ENCODE measurements at regions not wholly inside any gene's neighbourhood (a gene's known extent, or its start where the extent isn't known, plus 50 kb on each side); places are given as distances from the start of the nearest gene placed in this dataset.

DNA sequence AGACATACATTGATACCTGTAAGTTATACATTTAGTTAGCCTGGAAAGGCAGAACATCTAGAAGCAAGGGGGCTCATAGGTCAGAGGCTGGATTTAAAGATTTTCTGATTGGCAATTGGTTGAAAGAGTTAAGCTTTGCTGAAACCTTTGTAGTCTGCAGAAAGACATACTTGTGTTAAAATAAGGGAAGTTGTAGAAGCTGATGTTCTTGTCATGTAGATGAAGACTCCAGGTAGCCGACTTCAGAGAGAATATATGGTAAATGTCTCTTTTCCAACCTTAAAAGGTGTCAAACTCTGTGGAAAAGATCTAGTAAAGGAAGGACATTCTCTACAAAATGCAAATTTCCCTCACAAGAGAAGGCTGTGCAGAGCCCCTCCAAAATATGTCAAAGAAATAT lies 62.9 kb upstream of the ADAMTS16 start:
- Histone ChIP-seq H3K27me3 (replicated peaks; ENCODE audit: control insufficient read depth, insufficient read depth, low read length) (no peaks in the 10 kb centered on the region), H3K4me3 (ENCODE audit: low read depth, low read length) (no peak overlapping the region), H3K4me1 (no peaks in the 10 kb centered on the region), H3K36me3 (ENCODE audit: control insufficient read depth, insufficient read depth, low read length) (no peaks in the 10 kb centered on the region), H3K9me3 (no peaks in the 10 kb centered on the region)
- intact Hi-C loops (cut with micrococcal nuclease; ENCODE audit: unreplicated experiment) = no loop called here
- DNase-seq = no peak
- H3K4me1 Mint-ChIP-seq (ENCODE audit: low read depth, unreplicated experiment) = no peaks in the 10 kb centered on the region
- peaks cover 10% of the 10 kb centered on the region for H3K9me3 Mint-ChIP-seq (ENCODE audit: unreplicated experiment)
- H3K27ac Mint-ChIP-seq (ENCODE audit: unreplicated experiment) = no peak overlapping the region
- TF ChIP-seq, protein P1, sequence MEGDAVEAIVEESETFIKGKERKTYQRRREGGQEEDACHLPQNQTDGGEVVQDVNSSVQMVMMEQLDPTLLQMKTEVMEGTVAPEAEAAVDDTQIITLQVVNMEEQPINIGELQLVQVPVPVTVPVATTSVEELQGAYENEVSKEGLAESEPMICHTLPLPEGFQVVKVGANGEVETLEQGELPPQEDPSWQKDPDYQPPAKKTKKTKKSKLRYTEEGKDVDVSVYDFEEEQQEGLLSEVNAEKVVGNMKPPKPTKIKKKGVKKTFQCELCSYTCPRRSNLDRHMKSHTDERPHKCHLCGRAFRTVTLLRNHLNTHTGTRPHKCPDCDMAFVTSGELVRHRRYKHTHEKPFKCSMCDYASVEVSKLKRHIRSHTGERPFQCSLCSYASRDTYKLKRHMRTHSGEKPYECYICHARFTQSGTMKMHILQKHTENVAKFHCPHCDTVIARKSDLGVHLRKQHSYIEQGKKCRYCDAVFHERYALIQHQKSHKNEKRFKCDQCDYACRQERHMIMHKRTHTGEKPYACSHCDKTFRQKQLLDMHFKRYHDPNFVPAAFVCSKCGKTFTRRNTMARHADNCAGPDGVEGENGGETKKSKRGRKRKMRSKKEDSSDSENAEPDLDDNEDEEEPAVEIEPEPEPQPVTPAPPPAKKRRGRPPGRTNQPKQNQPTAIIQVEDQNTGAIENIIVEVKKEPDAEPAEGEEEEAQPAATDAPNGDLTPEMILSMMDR (IDR thresholded peaks at IDR 0.05; ENCODE audit: insufficient read depth in 1 of 2, low read depth in 1 of 2, low read length in 1 of 2, severe bottlenecking in 1 of 2, unreplicated experiment in 1 of 2) = no peak
- H3K4me3 Mint-ChIP-seq (ENCODE audit: unreplicated experiment) = no peak overlapping the region
- no peaks in the 10 kb centered on the region for H3K27me3 Mint-ChIP-seq (ENCODE audit: insufficient read depth, unreplicated experiment)
- H3K36me3 Mint-ChIP-seq (ENCODE audit: insufficient read depth, unreplicated experiment) = peaks cover 5% of the 10 kb centered on the region
- POLR2A ChIA-PET = no interaction called here
- BruUV-seq (replicated peaks) = no TSS peak
- CTCF ChIA-PET = no interaction called here

DNA sequence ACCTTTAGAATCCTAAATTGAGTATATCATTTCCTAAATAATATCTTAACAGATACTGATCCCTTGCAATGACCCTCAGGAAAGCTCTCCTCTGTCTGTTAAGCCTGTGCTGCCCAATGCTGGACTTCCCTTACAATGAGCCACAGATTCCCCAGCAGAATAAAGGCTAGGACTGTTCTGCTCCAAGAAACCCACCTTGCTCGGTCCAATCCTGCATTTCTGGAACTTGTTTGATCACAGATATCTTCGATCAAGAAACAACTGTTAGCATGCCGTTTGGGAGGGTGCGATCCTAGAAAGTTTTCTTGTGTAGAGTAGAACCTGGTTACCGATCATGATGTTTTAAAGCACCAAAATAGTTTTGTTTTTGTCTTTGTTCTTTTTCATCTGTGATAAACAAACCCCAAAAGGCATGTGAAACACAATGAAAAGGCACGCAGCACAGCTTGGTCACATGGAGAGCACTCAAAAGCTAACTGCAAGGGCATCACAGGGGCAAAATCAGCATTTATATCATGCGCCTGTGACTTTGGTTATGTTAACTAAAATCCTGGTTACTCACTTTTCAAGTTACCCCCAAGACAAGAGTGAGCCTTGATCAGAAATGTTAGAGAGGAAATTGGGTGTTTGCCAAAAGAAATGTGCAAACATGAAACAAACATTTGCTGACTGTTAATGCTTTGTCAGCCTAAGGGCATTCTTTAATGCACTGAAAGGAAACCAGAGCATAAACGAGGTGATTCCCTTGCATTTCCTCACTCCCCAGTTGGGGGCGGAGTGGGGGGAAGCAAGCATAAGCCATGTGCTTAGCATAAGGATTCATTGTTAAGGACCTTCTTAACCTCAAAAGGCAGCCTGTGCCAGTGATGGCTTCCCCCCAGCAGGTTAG lies 61.9 kb upstream of the ADAMTS16 start:
- TF ChIP-seq, protein P1 (IDR thresholded peaks at IDR 0.05; ENCODE audit: insufficient read depth in 1 of 2, low read depth in 1 of 2, low read length in 1 of 2, severe bottlenecking in 1 of 2, unreplicated experiment in 1 of 2) = no peak
- no peak overlapping the region for H3K27ac Mint-ChIP-seq (ENCODE audit: unreplicated experiment)
- no peak overlapping the region for H3K4me3 Mint-ChIP-seq (ENCODE audit: unreplicated experiment)
- no peaks in the 10 kb centered on the region for H3K27me3 ChIP-seq (replicated peaks; ENCODE audit: control insufficient read depth, insufficient read depth, low read length)
- POLR2A ChIA-PET = no interaction called here
- peaks cover 1% of the 10 kb centered on the region for H3K9me3 Mint-ChIP-seq (ENCODE audit: unreplicated experiment)
- H3K27me3 Mint-ChIP-seq (ENCODE audit: insufficient read depth, unreplicated experiment) = no peaks in the 10 kb centered on the region
- H3K4me1 Mint-ChIP-seq (ENCODE audit: low read depth, unreplicated experiment) = no peaks in the 10 kb centered on the region
- H3K36me3 ChIP-seq (ENCODE audit: control insufficient read depth, insufficient read depth, low read length) = no peaks in the 10 kb centered on the region
- no peaks in the 10 kb centered on the region for H3K36me3 Mint-ChIP-seq (ENCODE audit: insufficient read depth, unreplicated experiment)
- no peak for DNase-seq
- CTCF ChIA-PET = no interaction called here
- H3K9me3 ChIP-seq = no peaks in the 10 kb centered on the region
- no peak overlapping the region for H3K4me3 ChIP-seq (ENCODE audit: low read depth, low read length)
- no TSS peak for BruUV-seq (replicated peaks)
- intact Hi-C loops (cut with micrococcal nuclease; ENCODE audit: unreplicated experiment) = no loop called here
- no peaks in the 10 kb centered on the region for H3K4me1 ChIP-seq

DNA sequence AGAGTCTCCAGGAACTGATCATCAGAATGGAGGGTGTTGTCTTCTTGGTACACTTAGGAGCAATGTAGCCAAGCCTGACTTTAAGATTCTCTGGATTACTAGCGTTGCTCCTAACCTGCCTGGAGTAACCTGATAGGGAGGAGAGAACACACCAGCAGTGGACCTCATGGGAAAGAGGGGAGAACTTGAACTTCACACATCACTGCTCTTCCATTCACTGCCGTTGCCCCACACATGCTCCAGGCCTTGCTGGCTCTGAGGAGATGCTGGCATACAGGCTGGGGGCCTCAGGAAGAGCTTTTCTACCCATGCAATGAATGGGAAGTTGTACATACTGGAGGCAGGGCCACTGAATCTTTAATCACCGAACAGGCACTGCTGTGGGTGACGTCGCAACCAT lies 60.3 kb upstream of the ADAMTS16 start:
- TF ChIP-seq, protein P1 (IDR thresholded peaks at IDR 0.05; ENCODE audit: insufficient read depth in 1 of 2, low read depth in 1 of 2, low read length in 1 of 2, severe bottlenecking in 1 of 2, unreplicated experiment in 1 of 2) = no peak
- H3K36me3 Mint-ChIP-seq (ENCODE audit: insufficient read depth, unreplicated experiment) = no peaks in the 10 kb centered on the region
- H3K4me1 ChIP-seq = no peaks in the 10 kb centered on the region
- H3K27ac Mint-ChIP-seq (ENCODE audit: unreplicated experiment) = no peak overlapping the region
- no peak overlapping the region for H3K4me3 Mint-ChIP-seq (ENCODE audit: unreplicated experiment)
- no peaks in the 10 kb centered on the region for H3K9me3 Mint-ChIP-seq (ENCODE audit: unreplicated experiment)
- no peak overlapping the region for H3K4me3 ChIP-seq (ENCODE audit: low read depth, low read length)
- H3K27me3 Mint-ChIP-seq (ENCODE audit: insufficient read depth, unreplicated experiment) = no peaks in the 10 kb centered on the region
- no peak for DNase-seq
- ChIA-PET POLR2A (no interaction called here), CTCF (no interaction called here)
- no peaks in the 10 kb centered on the region for H3K4me1 Mint-ChIP-seq (ENCODE audit: low read depth, unreplicated experiment)
- H3K27me3 ChIP-seq (replicated peaks; ENCODE audit: control insufficient read depth, insufficient read depth, low read length) = no peaks in the 10 kb centered on the region
- H3K36me3 ChIP-seq (ENCODE audit: control insufficient read depth, insufficient read depth, low read length) = no peaks in the 10 kb centered on the region
- intact Hi-C loops (cut with micrococcal nuclease; ENCODE audit: unreplicated experiment) = no loop called here
- no peaks in the 10 kb centered on the region for H3K9me3 ChIP-seq
- no TSS peak for BruUV-seq (replicated peaks)

All from Caco-2 (cell line).